ENCODE measurements at regions not wholly inside any gene's neighbourhood (a gene's known extent, or its start where the extent isn't known, plus 50 kb on each side); places are given as distances from the start of the nearest gene placed in this dataset.

DNA sequence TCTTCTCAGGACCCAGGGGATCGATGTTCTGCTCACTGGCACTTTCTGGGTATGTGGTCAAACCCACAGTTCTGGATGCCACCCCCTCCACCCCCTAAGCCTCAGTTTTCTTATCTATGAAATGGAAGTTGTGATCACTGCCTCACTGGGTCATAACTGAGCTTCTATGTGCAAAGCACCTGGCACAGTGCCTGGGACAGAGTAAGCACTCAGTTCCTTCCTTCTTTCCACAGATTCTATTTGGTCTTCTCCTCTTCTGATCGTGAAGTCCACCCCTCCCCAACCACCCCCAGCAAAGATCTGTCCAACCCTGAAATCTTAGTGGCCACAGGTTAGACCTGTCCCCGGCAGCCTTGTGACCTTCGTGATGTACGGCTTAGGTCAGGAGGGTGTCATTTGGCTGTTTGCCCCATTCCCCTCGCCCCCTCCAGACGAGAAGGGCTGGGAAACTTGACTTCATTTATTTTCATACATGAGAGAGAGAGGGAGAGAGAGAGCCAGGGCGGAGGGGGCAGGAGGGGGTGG is 181.4 kb downstream of the FGF18 start:
- Histone ChIP-seq H3K4me3 (ENCODE audit: low read length) (no peak overlapping the region), H3K27me3 (ENCODE audit: control insufficient read depth, insufficient read depth, low read length) (no peaks in the 10 kb centered on the region), H3K4me1 (ENCODE audit: control insufficient read depth, insufficient read depth, low read length) (no peaks in the 10 kb centered on the region), H3K36me3 (ENCODE audit: control insufficient read depth, insufficient read depth, low read length) (no peaks in the 10 kb centered on the region), H3K9ac (ENCODE audit: low read length) (no peak overlapping the region), H3K27ac (ENCODE audit: low read depth, low read length) (no peak overlapping the region)

DNA sequence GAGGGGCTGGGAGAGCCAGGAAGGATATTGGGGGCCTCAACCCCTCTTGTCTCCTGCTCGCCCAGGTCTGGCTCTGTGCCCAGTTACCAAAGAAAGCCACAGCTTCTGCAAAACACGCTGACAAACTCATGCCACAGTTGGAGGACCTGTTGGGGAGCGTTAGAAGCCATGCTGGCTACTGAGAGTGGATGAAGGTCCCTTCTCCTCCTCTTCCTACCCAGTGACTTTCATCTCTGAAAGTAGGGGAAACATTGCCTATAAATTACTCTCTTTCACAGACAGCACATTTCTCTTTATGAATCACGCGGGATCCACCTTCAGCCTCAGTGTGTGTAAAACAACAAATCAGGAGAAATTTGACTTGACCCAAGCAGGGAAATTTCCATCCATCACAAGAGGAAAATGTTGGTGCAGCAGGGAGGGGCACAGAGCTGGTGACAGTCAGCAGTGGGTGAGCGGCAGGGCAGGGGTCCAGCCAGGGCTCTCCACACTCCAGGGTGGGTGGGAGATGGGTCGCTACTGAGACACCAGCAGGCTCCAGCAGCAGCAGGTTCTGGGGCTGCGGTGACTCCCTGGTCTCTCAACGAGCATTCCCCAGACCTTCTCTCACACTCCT is 181.9 kb downstream of the FGF18 start:
- H3K4me3 ChIP-seq (ENCODE audit: low read length): no peak overlapping the region
- H3K9ac ChIP-seq (ENCODE audit: low read length): no peak overlapping the region
- no peaks in the 10 kb centered on the region for H3K27me3 ChIP-seq (ENCODE audit: control insufficient read depth, insufficient read depth, low read length)
- no peak overlapping the region for H3K27ac ChIP-seq (ENCODE audit: low read depth, low read length)
- H3K4me1 ChIP-seq (ENCODE audit: control insufficient read depth, insufficient read depth, low read length): no peaks in the 10 kb centered on the region
- H3K36me3 ChIP-seq (ENCODE audit: control insufficient read depth, insufficient read depth, low read length): no peaks in the 10 kb centered on the region

DNA sequence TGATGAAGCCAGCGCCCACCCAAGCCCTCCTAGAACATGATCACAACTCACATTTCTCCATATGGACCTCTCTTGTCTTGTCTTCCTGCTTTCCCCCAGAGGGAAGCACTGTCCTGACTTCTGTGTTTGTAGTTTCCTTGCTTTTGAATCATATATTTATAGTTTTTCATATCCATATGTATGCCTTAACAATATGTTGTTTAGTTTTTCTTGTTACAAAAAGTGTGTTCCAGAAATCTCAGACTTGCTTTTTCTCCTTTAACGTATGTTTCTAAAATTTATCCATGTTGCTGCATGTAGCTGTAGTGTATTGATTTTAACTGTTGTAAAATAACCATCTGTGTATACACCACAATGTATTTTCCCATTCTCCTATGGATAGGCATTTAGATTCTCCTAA is 182.0 kb upstream of the SMIM23 start:
- no peak overlapping the region for H3K9ac ChIP-seq (ENCODE audit: low read length)
- no peaks in the 10 kb centered on the region for H3K27me3 ChIP-seq (ENCODE audit: control insufficient read depth, insufficient read depth, low read length)
- H3K4me3 ChIP-seq (ENCODE audit: low read length): no peak overlapping the region

DNA sequence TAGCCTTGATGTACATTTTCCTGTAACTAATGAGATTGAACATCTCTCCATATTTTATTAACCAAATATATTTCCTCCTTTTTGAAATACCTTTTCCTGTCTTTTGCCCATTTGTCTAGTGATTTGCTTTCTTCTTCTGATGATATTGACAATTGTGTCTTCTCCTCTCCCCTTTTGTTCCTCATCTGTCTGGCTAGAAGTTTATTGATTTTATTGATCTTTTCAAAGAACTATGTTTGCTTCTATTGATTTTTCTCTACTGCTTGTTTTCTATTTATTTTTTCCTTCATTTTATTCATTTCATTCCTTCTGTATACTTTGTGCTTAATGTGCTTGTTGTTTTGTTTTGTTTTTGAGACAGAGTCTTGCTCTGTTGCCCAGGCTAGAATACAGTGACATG is 181.4 kb upstream of the SMIM23 start:
- H3K27me3 ChIP-seq (ENCODE audit: control insufficient read depth, insufficient read depth, low read length): no peaks in the 10 kb centered on the region
- H3K27ac ChIP-seq (ENCODE audit: low read depth, low read length): no peak overlapping the region
- H3K4me3 ChIP-seq (ENCODE audit: low read length): no peak overlapping the region
- H3K9ac ChIP-seq (ENCODE audit: low read length): no peak overlapping the region
- H3K4me1 ChIP-seq (ENCODE audit: control insufficient read depth, insufficient read depth, low read length): no peaks in the 10 kb centered on the region
- no peaks in the 10 kb centered on the region for H3K36me3 ChIP-seq (ENCODE audit: control insufficient read depth, insufficient read depth, low read length)

More for the DNA sequence above, 182.0 kb upstream of the SMIM23 start:
- H3K4me1 ChIP-seq (ENCODE audit: control insufficient read depth, insufficient read depth, low read length): no peaks in the 10 kb centered on the region
- H3K27ac ChIP-seq (ENCODE audit: low read depth, low read length): no peak overlapping the region
- no peaks in the 10 kb centered on the region for H3K36me3 ChIP-seq (ENCODE audit: control insufficient read depth, insufficient read depth, low read length)

DNA sequence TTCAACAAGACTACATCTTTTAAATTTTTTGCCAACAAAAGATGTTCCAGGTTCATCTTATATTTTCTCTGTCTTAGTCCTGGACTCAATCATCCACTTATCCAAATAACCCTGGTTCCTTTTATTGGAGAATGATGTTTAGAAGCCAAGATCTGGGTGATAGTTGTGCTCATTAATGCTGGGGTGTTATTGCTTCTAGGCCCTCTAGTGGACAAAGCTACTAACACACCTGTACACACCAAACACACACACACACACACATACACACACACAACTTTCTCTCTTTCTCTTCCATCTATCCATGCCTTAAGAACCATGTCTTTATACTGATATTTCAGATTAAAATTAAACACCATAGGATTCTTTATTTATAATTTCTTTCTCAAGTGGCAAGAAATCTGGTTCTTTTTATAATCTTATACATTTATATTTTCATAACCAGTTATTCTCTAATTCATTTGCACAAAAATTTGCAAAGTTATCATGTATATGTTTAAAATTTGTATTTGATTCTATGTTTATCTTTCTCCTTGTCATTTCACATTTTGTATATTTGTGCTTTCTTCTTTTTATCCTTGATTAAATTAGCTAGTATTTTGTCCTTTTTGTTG is 179.1 kb upstream of the SMIM23 start:
- Histone ChIP-seq H3K36me3 (ENCODE audit: control insufficient read depth, insufficient read depth, low read length) (no peaks in the 10 kb centered on the region), H3K4me3 (ENCODE audit: low read length) (no peak overlapping the region), H3K4me1 (ENCODE audit: control insufficient read depth, insufficient read depth, low read length) (no peaks in the 10 kb centered on the region), H3K27me3 (ENCODE audit: control insufficient read depth, insufficient read depth, low read length) (no peaks in the 10 kb centered on the region), H3K9ac (ENCODE audit: low read length) (no peak overlapping the region), H3K27ac (ENCODE audit: low read depth, low read length) (no peak overlapping the region)

DNA sequence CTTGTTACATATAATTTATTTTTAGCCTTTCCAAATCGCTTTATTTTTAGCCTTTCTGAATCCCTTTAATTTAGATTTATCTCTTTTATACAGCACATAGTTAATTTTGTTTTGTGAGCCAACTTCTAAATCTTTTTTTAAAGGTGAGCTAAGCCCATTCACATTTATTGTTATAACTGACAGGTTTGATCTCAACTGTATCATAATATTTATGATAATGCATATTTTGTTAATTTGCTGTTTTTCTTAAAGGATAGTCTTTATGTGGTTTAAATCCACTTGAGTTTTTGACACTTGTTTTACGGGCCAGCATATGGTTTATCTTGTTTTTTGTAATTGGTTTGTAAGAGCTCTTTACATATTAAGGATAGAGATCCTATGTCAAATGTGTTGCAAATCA is 177.8 kb upstream of the SMIM23 start:
- H3K9ac ChIP-seq (ENCODE audit: low read length): no peak overlapping the region
- H3K27ac ChIP-seq (ENCODE audit: low read depth, low read length): no peak overlapping the region
- H3K36me3 ChIP-seq (ENCODE audit: control insufficient read depth, insufficient read depth, low read length): no peaks in the 10 kb centered on the region
- H3K4me3 ChIP-seq (ENCODE audit: low read length): no peak overlapping the region
- no peaks in the 10 kb centered on the region for H3K4me1 ChIP-seq (ENCODE audit: control insufficient read depth, insufficient read depth, low read length)
- H3K27me3 ChIP-seq (ENCODE audit: control insufficient read depth, insufficient read depth, low read length): no peaks in the 10 kb centered on the region

DNA sequence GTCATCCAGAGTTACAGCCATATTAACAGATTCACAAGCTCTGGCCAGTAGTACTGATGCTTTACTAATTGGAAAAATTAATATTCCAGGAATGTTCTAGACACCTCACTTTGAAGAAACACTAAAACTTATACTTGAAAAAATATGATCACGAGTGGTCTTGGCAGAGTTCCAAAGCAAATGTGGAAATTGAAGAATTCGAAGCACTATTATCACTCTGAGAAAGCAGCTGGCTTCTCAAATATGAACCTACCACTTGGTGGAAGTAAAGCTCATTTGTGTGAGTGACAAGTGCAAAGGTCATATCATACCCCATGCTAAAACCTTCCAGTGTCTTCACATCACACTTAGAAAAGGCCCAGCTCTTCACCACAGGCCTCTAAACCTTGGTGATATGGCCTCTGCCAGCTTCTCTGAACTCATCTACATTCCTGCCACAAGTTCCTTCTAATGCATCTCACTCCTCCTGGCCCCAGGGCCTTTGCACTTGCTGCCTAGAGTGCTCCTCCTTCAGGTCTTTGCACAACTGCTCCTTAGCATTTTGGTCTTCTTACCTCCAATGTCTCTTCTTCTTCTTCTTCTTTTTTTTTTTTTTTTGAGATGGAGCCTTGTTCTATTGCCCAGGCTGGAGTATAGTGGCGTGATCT is 175.7 kb upstream of the SMIM23 start:
- H3K27me3 ChIP-seq (ENCODE audit: control insufficient read depth, insufficient read depth, low read length): no peaks in the 10 kb centered on the region
- H3K27ac ChIP-seq (ENCODE audit: low read depth, low read length): no peak overlapping the region
- H3K36me3 ChIP-seq (ENCODE audit: control insufficient read depth, insufficient read depth, low read length): no peaks in the 10 kb centered on the region
- H3K9ac ChIP-seq (ENCODE audit: low read length): no peak overlapping the region
- H3K4me1 ChIP-seq (ENCODE audit: control insufficient read depth, insufficient read depth, low read length): no peaks in the 10 kb centered on the region
- H3K4me3 ChIP-seq (ENCODE audit: low read length): no peak overlapping the region

DNA sequence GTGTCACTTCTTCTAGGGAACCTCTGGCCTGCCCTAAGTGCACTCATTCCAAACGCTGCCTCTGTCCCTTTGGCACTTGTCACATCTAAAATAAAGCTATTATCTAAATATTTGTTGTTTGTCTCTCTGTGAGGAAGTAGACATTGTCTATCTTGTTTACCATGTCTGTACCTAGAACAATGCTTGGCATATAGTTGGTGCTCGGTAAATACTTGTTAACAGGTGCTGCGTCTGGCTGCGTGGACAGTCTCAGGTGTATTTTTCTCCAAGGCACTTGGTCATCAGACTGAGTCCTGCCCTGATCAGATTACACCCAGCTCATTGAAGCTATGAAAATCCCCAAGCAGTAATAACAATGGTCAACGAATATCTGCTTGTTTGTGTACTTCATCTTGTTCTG is 174.9 kb upstream of the SMIM23 start:
- Histone ChIP-seq H3K36me3 (ENCODE audit: control insufficient read depth, insufficient read depth, low read length) (no peaks in the 10 kb centered on the region), H3K4me3 (ENCODE audit: low read length) (no peak overlapping the region), H3K9ac (ENCODE audit: low read length) (no peak overlapping the region), H3K27ac (ENCODE audit: low read depth, low read length) (no peak overlapping the region), H3K4me1 (ENCODE audit: control insufficient read depth, insufficient read depth, low read length) (no peaks in the 10 kb centered on the region), H3K27me3 (ENCODE audit: control insufficient read depth, insufficient read depth, low read length) (no peaks in the 10 kb centered on the region)

DNA sequence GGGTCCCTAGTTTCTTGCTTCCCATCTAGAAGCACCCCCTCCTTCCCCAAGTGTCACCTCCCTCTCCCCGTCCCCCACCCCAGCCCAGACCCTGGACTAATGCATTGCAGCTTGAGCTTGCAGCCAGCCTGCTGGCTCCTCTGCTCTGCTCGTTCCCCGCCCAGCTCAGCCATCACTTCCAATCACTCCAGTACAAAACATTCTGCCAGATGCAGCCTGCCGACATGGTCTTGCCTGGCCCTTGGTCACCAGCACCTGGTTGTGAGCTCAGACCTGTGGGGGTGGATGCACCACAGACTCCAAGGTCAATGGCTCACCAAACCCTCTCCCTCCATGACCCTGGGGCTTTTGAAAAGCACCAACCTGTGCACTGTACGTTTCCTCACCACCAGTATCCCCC is 172.9 kb upstream of the SMIM23 start:
- Histone ChIP-seq H3K4me1 (ENCODE audit: control insufficient read depth, insufficient read depth, low read length) (no peaks in the 10 kb centered on the region), H3K27ac (ENCODE audit: low read depth, low read length) (no peak overlapping the region), H3K36me3 (ENCODE audit: control insufficient read depth, insufficient read depth, low read length) (no peaks in the 10 kb centered on the region), H3K27me3 (ENCODE audit: control insufficient read depth, insufficient read depth, low read length) (no peaks in the 10 kb centered on the region), H3K9ac (ENCODE audit: low read length) (no peak overlapping the region), H3K4me3 (ENCODE audit: low read length) (no peak overlapping the region)

DNA sequence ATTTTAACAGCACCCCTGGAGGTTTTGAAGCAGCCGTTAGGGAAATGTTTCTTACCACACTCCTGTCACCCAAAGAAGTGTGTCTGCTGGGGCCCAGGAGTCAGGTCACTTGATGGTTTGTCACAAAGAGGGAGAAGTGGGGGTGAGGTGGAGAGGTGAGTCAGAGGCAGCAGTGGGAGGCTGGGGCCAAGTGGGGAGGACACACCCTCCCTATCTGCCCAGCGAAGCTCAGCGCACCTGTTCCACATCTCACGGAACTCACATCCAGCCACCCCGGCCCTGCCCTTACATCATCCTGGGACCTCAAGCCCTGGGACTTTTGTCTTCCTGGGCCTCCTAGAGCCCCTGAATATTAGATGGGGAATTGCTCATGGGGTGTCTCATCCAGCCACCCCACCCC is 171.1 kb upstream of the SMIM23 start:
- H3K36me3 ChIP-seq (ENCODE audit: control insufficient read depth, insufficient read depth, low read length): no peaks in the 10 kb centered on the region
- H3K9ac ChIP-seq (ENCODE audit: low read length): no peak overlapping the region

DNA sequence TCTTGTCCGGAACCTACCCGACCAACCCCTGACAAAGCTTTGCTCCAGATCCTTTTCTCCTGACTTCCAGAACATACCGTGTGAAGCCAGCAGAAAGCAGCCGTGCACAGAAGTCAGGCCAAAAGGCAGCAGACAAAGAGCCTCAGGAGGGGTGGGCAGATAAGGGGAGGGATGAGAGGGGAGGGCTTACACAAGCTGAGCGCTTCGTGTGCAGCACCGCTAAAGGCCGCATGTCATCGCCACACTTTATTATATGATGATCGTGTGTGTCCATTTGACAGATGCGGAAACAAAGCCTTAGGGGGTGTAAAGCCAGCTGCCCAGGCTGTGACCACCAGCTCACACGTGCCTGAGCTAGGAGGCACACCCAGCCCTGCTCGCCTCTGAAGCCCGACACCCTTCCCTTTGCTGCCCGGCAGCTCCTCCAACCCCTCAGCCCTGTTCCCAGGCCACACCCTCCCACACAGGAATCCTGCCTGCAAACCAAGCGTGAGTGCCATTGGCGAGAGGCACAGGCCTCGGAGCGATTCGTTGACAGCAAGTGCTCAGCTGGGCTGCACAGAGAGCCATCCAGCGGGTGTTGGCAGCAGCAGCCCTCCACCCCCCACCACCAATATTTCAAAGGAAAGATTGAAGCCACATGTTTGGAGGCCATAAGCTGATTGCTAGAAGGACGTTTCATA is 170.5 kb upstream of the SMIM23 start:
- no peak overlapping the region for H3K4me3 ChIP-seq (ENCODE audit: low read length)
- no peaks in the 10 kb centered on the region for H3K4me1 ChIP-seq (ENCODE audit: control insufficient read depth, insufficient read depth, low read length)
- no peaks in the 10 kb centered on the region for H3K27me3 ChIP-seq (ENCODE audit: control insufficient read depth, insufficient read depth, low read length)

More for the DNA sequence above, 171.1 kb upstream of the SMIM23 start:
- Histone ChIP-seq H3K27me3 (ENCODE audit: control insufficient read depth, insufficient read depth, low read length) (no peaks in the 10 kb centered on the region), H3K4me1 (ENCODE audit: control insufficient read depth, insufficient read depth, low read length) (no peaks in the 10 kb centered on the region), H3K27ac (ENCODE audit: low read depth, low read length) (no peak overlapping the region), H3K4me3 (ENCODE audit: low read length) (no peak overlapping the region)

DNA sequence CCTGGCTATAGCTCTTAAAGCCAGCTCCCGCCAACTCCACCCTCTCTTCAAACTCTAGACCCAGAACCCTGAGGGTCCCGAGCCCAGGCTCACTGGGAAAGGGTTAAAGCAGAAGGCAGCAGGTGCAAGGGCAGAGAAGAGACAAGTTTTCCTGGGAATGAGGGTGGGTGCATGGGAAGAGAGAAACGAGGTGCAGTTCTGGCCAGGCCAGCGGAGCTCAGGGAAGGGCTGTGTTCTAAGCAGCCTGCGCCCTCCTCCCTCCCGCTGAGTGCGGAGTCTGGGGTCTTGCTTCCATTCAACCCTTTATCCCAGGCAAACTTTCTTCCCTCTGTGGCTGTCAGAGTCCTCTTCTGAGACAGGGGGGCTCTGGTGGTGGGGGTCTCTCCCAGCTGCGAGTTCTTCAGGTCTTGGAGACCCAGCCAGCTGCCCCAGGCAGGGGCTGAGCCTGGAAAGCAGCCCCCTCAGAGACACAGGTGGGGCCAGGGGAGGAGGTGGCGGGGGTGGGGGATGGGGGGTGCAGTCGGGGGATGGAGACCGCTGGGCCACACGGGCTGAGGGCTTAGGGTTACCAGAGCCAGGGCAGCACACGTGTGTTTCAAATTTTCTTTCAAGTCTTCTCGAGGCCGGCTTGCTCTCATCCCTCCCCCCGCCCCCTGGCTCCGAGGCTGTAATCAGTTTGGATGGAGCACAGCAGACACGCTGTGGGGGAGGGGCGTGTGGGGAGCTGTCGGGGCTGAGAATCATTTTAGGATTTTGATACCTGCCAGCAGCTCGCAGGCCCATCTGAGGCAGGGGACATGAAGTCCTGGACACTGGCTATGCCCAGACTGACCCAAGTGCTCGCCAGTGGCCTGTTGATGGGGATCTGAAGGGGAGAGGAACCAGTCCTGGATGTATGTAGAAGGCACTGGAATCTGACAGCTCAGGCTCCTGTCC is 169.6 kb upstream of the SMIM23 start:
- no peaks in the 10 kb centered on the region for H3K4me1 ChIP-seq (ENCODE audit: control insufficient read depth, insufficient read depth, low read length)
- no peak overlapping the region for H3K9ac ChIP-seq (ENCODE audit: low read length)
- no peak overlapping the region for H3K27ac ChIP-seq (ENCODE audit: low read depth, low read length)
- H3K36me3 ChIP-seq (ENCODE audit: control insufficient read depth, insufficient read depth, low read length): no peaks in the 10 kb centered on the region
- H3K4me3 ChIP-seq (ENCODE audit: low read length): no peak overlapping the region
- H3K27me3 ChIP-seq (ENCODE audit: control insufficient read depth, insufficient read depth, low read length): no peaks in the 10 kb centered on the region

More for the DNA sequence above, 170.5 kb upstream of the SMIM23 start:
- Histone ChIP-seq H3K9ac (ENCODE audit: low read length) (no peak overlapping the region), H3K27ac (ENCODE audit: low read depth, low read length) (no peak overlapping the region), H3K36me3 (ENCODE audit: control insufficient read depth, insufficient read depth, low read length) (no peaks in the 10 kb centered on the region)
